Left renal cortex interstitium (tissue), 4 donors: ENCODE measurements at regions not wholly inside any gene's neighbourhood (a gene's known extent, or its start where the extent isn't known, plus 50 kb on each side); places are given as distances from the start of the nearest gene placed in this dataset.

Experiments
- DNase-seq, 4 donors: peaks; one replicate each; pipeline ENCODE4 v3.0.0-alpha.2; 2013; ENCODE audit warnings: low read depth in 4 of 4, low spot score in 2 of 4, missing footprints in 1 of 4

GRCh38 chr12:88413646-88414045 lies 166.6 kb downstream of the KITLG start:
- DNase-seq: no peak

GRCh38 chr12:88416155-88416554 lies 164.1 kb downstream of the KITLG start:
- no peak for DNase-seq

- no peak for DNase-seq
Measured at GRCh38 chr12:88416786-88417185, 163.5 kb downstream of the KITLG start.

GRCh38 chr12:88417531-88417930 lies 162.7 kb downstream of the KITLG start:
- DNase-seq: no peak

- no peak for DNase-seq
Measured at GRCh38 chr12:88418856-88419497, 161.3 kb downstream of the KITLG start.

GRCh38 chr12:88419794-88420193 lies 160.5 kb downstream of the KITLG start:
- no peak for DNase-seq

- no peak for DNase-seq
Measured at GRCh38 chr12:88420457-88420856, 159.8 kb downstream of the KITLG start.

GRCh38 chr12:88424791-88425730 lies 155.2 kb downstream of the KITLG start:
- no peak for DNase-seq

- DNase-seq: no peak
Measured at GRCh38 chr12:88428350-88428749, 151.9 kb downstream of the KITLG start.

GRCh38 chr12:88431246-88431645 lies 149.0 kb downstream of the KITLG start:
- DNase-seq: no peak

GRCh38 chr12:88432531-88433490 lies 147.5 kb downstream of the KITLG start:
- DNase-seq: no peak

- no peak for DNase-seq
Measured at GRCh38 chr12:88433997-88434703, 146.1 kb downstream of the KITLG start.

- no peak for DNase-seq
Measured at GRCh38 chr12:88435334-88436076, 144.8 kb downstream of the KITLG start.

GRCh38 chr12:88437226-88437625 lies 143.0 kb downstream of the KITLG start:
- no peak for DNase-seq
